ENCODE measurements at regions not wholly inside any gene's neighbourhood (a gene's known extent, or its start where the extent isn't known, plus 50 kb on each side); places are given as distances from the start of the nearest gene placed in this dataset.
"Not testable (repeated sequence)": the region's sequence is repeated elsewhere in the genome, so short reads cannot be mapped to it uniquely, and the experiment has no call there.

GRCh38 chr5:38783011-38783561 is 62.7 kb upstream of the OSMR start:
- DNase-seq (ENCODE audit: low spot score in 2 of 2) = no peak
- 35% methylated on average over 2 of the region's 2 CpGs for WGBS

GRCh38 chr5:38789134-38789533 is 56.7 kb upstream of the OSMR start:
- no peak overlapping the region for H3K27ac ChIP-seq
- no peaks in the 10 kb centered on the region for H3K36me3 ChIP-seq
- TF ChIP-seq EP300 (IDR thresholded peaks at IDR 0.05) = no peak
- TF ChIP-seq POLR2AphosphoS5 (IDR thresholded peaks at IDR 0.05) = no peak
- TF ChIP-seq, protein P1, sequence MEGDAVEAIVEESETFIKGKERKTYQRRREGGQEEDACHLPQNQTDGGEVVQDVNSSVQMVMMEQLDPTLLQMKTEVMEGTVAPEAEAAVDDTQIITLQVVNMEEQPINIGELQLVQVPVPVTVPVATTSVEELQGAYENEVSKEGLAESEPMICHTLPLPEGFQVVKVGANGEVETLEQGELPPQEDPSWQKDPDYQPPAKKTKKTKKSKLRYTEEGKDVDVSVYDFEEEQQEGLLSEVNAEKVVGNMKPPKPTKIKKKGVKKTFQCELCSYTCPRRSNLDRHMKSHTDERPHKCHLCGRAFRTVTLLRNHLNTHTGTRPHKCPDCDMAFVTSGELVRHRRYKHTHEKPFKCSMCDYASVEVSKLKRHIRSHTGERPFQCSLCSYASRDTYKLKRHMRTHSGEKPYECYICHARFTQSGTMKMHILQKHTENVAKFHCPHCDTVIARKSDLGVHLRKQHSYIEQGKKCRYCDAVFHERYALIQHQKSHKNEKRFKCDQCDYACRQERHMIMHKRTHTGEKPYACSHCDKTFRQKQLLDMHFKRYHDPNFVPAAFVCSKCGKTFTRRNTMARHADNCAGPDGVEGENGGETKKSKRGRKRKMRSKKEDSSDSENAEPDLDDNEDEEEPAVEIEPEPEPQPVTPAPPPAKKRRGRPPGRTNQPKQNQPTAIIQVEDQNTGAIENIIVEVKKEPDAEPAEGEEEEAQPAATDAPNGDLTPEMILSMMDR (IDR thresholded peaks at IDR 0.05) = no peak
- no peak for TF ChIP-seq POLR2A (IDR thresholded peaks at IDR 0.05)
- H3K4me1 ChIP-seq = peaks cover 2% of the 10 kb centered on the region
- no peak overlapping the region for H3K4me3 ChIP-seq
- H3K9me3 ChIP-seq = no peaks in the 10 kb centered on the region
- no peak for DNase-seq (ENCODE audit: low spot score in 2 of 2)
- no peaks in the 10 kb centered on the region for H3K27me3 ChIP-seq
- WGBS = 97% methylated on average over 2 of the region's 2 CpGs

More at GRCh38 chr5:38783011-38783561, 62.7 kb upstream of the OSMR start:
- TF ChIP-seq POLR2A (IDR thresholded peaks at IDR 0.05) (no peak), POLR2AphosphoS5 (IDR thresholded peaks at IDR 0.05) (peak in 2 of 3 donors; percentile 43 to 54)
- peak overlapping the region; percentile 70 for H3K27ac ChIP-seq
- peaks cover 27% of the 10 kb centered on the region for H3K4me1 ChIP-seq
- H3K9me3 ChIP-seq = no peaks in the 10 kb centered on the region
- H3K36me3 ChIP-seq = no peaks in the 10 kb centered on the region
- no peaks in the 10 kb centered on the region for H3K27me3 ChIP-seq
- no peak overlapping the region for H3K4me3 ChIP-seq

DNA sequence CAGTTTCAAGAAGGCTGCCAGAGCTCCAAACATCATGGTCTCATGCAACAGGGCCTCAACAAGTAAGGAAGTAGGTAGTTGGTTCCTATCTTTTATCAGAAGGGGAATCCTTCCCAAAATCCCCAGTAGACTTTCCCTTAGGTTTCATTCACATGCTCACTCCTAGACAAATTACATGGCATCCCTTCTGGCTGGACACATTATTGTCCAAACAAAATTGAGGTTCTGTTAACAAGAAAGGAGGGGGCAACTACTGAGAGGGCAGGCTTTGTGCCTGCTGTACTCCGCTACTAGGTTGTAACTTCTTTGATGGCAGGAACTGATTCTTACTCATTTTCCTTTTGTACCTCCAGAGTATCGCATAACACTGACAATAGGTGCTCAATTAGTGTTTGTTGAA is 56.0 kb upstream of the OSMR start:
- H3K9me3 ChIP-seq = no peaks in the 10 kb centered on the region
- H3K27me3 ChIP-seq = no peaks in the 10 kb centered on the region
- DNase-seq (ENCODE audit: low spot score in 2 of 2) = no peak
- H3K27ac ChIP-seq = no peak overlapping the region
- WGBS = 95% methylated on average over 2 of the region's 2 CpGs
- H3K4me3 ChIP-seq = no peak overlapping the region
- TF ChIP-seq, protein P1 (IDR thresholded peaks at IDR 0.05) = no peak
- TF ChIP-seq POLR2AphosphoS5 (IDR thresholded peaks at IDR 0.05) (no peak), POLR2A (IDR thresholded peaks at IDR 0.05) (no peak), EP300 (IDR thresholded peaks at IDR 0.05) (no peak)
- H3K4me1 ChIP-seq = peaks cover under 1% of the 10 kb centered on the region
- no peaks in the 10 kb centered on the region for H3K36me3 ChIP-seq

GRCh38 chr5:38790268-38790667 is 55.5 kb upstream of the OSMR start:
- H3K36me3 ChIP-seq = no peaks in the 10 kb centered on the region
- TF ChIP-seq, protein P1 (IDR thresholded peaks at IDR 0.05) = no peak
- no peak for TF ChIP-seq EP300 (IDR thresholded peaks at IDR 0.05)
- TF ChIP-seq POLR2A (IDR thresholded peaks at IDR 0.05) = no peak
- TF ChIP-seq POLR2AphosphoS5 (IDR thresholded peaks at IDR 0.05) = no peak
- no peak overlapping the region for H3K4me3 ChIP-seq
- no peak overlapping the region for H3K27ac ChIP-seq
- H3K4me1 ChIP-seq = peaks cover 5% of the 10 kb centered on the region
- WGBS = 100% methylated on average over 1 of the region's 1 CpG
- no peaks in the 10 kb centered on the region for H3K27me3 ChIP-seq
- no peak for DNase-seq (ENCODE audit: low spot score in 2 of 2)
- H3K9me3 ChIP-seq = no peaks in the 10 kb centered on the region

DNA sequence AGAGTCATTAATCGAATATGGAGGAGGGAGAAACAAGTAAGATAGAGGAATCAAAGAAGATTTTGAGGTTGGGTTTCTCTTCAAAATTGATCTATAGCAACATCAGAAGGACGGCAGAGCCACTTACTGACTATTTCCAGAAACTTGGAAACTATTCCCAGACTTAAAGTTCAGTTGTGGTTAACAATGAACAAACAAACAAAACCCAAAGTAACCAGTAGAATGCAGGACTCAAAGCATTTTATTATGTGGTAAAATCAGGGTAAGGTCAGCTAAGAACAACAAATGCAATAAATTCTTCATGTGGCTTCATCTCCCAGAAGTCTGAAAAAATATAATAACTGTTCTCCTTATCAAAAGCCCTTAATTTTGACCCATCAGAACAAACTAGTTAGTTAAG is 54.9 kb upstream of the OSMR start:
- WGBS = 69% methylated on average over 2 of the region's 2 CpGs
- Histone ChIP-seq H3K4me1 (peaks cover 7% of the 10 kb centered on the region), H3K27me3 (no peaks in the 10 kb centered on the region), H3K27ac (no peak overlapping the region), H3K36me3 (no peaks in the 10 kb centered on the region), H3K9me3 (no peaks in the 10 kb centered on the region), H3K4me3 (no peak overlapping the region)
- no peak for DNase-seq (ENCODE audit: low spot score in 2 of 2)
- no peak for TF ChIP-seq POLR2AphosphoS5 (IDR thresholded peaks at IDR 0.05)
- TF ChIP-seq EP300 (IDR thresholded peaks at IDR 0.05) = no peak
- TF ChIP-seq, protein P1 (IDR thresholded peaks at IDR 0.05) = no peak
- no peak for TF ChIP-seq POLR2A (IDR thresholded peaks at IDR 0.05)

DNA sequence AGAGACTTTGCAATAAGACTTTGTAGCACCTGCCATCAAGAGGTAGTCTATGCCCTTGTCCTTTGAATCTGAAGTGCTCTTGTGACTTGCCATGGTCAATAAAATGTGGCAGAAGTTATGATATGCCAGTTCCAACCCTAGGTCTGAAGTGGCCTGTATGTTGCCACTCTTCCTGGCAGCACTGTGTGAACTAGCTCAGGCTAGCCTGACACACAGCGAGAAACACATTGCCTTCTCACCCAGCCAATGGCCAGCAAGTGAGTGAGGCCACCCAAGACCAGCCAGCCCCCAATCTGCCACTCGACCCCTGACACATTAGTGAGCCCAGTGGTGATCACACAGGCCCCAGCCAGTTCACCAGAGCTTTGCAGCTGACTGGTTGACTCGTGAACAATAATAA is 52.7 kb upstream of the OSMR start:
- Histone ChIP-seq H3K27ac (no peak overlapping the region), H3K36me3 (no peaks in the 10 kb centered on the region), H3K27me3 (no peaks in the 10 kb centered on the region), H3K4me3 (no peak overlapping the region), H3K4me1 (peaks cover 17% of the 10 kb centered on the region), H3K9me3 (no peaks in the 10 kb centered on the region)
- WGBS = 94% methylated on average over 2 of the region's 3 CpGs
- DNase-seq (ENCODE audit: low spot score in 2 of 2) = no peak
- TF ChIP-seq EP300 (IDR thresholded peaks at IDR 0.05) (no peak), POLR2A (IDR thresholded peaks at IDR 0.05) (no peak), POLR2AphosphoS5 (IDR thresholded peaks at IDR 0.05) (no peak)
- TF ChIP-seq, protein P1 (IDR thresholded peaks at IDR 0.05) = no peak

GRCh38 chr5:38794037-38794436 is 51.8 kb upstream of the OSMR start:
- H3K9me3 ChIP-seq; H3K27ac ChIP-seq; H3K27me3 ChIP-seq; H3K4me3 ChIP-seq; DNase-seq (ENCODE audit: low spot score in 2 of 2); H3K36me3 ChIP-seq: not testable (repeated sequence)
- 85% methylated on average over 7 of the region's 7 CpGs for WGBS
- H3K4me1 ChIP-seq = peaks cover 17% of the 10 kb centered on the region
